OCI-LY1 (cell line): ENCODE measurements at regions not wholly inside any gene's neighbourhood (a gene's known extent, or its start where the extent isn't known, plus 50 kb on each side); places are given as distances from the start of the nearest gene placed in this dataset.

Experiments used
- EZH2 ChIP-seq: fragments of 200-600 bp; sonication (generic), shearing (Covaris generic); IDR thresholded peaks from 2 replicates; pipeline ENCODE4 v1.8.0; 2017; ENCODE audit warnings: borderline replicate concordance, mixed run types, mild to moderate bottlenecking, antibody characterized with exemption, low read length, moderate library complexity, mixed read lengths
- TF ChIP-seq, protein P1 (sequence below): fragments of 200-600 bp; sonication (generic), shearing (Covaris generic); IDR thresholded peaks from 2 replicates; pipeline ENCODE4 v1.5.1; 2017; ENCODE audit warnings: mild to moderate bottlenecking, antibody characterized with exemption, low read length, moderate library complexity, mixed read lengths

DNA sequence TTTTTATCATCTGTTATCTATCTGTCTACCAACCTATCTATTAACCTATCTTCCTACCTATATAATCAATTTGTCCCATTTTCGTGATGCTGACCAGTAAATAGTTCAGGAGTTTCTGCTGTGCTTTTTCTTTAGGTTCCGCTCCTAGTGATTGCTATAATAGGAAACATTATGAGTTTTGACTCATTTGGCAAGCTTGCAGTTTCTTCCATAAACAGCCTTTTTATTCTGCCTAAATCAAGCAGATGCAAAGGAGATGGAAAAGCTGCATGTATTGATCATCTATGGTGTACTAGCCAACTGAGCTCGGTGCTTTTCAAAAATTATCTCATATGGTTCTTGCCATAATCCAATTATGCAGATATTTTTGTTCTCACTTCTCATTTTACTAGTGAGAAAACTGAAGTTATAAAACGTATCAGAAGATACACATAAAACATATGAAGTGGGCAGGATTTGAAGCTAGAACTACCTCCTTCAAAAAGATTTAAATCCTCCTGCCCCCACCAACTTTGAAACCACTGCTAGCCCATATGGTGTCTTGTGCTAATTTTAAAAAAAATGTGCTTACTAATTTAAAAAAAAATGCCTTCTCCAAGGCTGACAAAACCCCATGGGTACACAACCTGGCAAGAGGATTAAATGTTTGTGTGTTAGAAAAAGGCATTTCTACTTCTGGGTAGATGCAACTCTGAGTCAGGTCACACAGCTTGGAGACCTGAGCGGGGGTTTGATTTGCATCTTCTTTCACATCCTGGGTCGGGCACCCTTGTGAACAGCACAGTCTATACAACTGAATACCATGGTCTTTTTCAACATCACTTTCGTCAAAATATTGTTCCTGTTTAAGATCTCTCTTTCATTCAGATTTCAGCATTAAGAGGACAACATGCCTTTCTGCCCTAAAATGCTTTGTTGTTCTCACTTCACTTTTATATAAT lies 267.0 kb downstream of the CHL1 start:
- no peak for TF ChIP-seq EZH2
- TF ChIP-seq, protein P1, sequence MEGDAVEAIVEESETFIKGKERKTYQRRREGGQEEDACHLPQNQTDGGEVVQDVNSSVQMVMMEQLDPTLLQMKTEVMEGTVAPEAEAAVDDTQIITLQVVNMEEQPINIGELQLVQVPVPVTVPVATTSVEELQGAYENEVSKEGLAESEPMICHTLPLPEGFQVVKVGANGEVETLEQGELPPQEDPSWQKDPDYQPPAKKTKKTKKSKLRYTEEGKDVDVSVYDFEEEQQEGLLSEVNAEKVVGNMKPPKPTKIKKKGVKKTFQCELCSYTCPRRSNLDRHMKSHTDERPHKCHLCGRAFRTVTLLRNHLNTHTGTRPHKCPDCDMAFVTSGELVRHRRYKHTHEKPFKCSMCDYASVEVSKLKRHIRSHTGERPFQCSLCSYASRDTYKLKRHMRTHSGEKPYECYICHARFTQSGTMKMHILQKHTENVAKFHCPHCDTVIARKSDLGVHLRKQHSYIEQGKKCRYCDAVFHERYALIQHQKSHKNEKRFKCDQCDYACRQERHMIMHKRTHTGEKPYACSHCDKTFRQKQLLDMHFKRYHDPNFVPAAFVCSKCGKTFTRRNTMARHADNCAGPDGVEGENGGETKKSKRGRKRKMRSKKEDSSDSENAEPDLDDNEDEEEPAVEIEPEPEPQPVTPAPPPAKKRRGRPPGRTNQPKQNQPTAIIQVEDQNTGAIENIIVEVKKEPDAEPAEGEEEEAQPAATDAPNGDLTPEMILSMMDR, result no peak
